GM23248 (cell line): ENCODE measurements at regions not wholly inside any gene's neighbourhood (a gene's known extent, or its start where the extent isn't known, plus 50 kb on each side); places are given as distances from the start of the nearest gene placed in this dataset.
"Not testable (repeated sequence)": the region's sequence is repeated elsewhere in the genome, so short reads cannot be mapped to it uniquely, and the experiment has no call there.

Experiments used
- DNase-seq: peaks from one replicate; pipeline ENCODE4 v3.0.0-alpha.2; 2015
- H2AFZ ChIP-seq: fragments of 200-600 bp; sonication (generic); 2 replicates; pipeline ENCODE4 v1.6.1; 2016; ENCODE audit warnings: antibody characterized with exemption
- H3F3A ChIP-seq: fragments of 200-600 bp; sonication (generic); 2 replicates; pipeline ENCODE4 v1.6.1; 2016; ENCODE audit warnings: mild to moderate bottlenecking, antibody characterized with exemption, mixed run types; ENCODE audit not compliant: insufficient read depth
- H3K27ac ChIP-seq: fragments of 200-600 bp; sonication (generic); 2 replicates; pipeline ENCODE4 v1.5.1; 2016; ENCODE audit warnings: mild to moderate bottlenecking
- H3K27me3 ChIP-seq: fragments of 200-600 bp; sonication (generic); replicated peaks from 2 replicates; pipeline ENCODE4 v1.6.1; 2016; ENCODE audit warnings: mild to moderate bottlenecking; ENCODE audit not compliant: insufficient read depth
- H3K36me3 ChIP-seq: fragments of 200-600 bp; sonication (generic); 2 replicates; pipeline ENCODE4 v1.6.1; 2016; ENCODE audit warnings: low read depth, mild to moderate bottlenecking
- H3K4me1 ChIP-seq: fragments of 200-600 bp; sonication (generic); 2 replicates; pipeline ENCODE4 v1.6.1; 2016; ENCODE audit warnings: mild to moderate bottlenecking; ENCODE audit not compliant: insufficient read depth
- H3K4me2 ChIP-seq: fragments of 200-600 bp; sonication (generic); one replicate; pipeline ENCODE4 v1.6.1; 2016; ENCODE audit warnings: mild to moderate bottlenecking; ENCODE audit not compliant: unreplicated experiment
- H3K4me3 ChIP-seq: fragments of 200-600 bp; sonication (generic); 2 replicates; pipeline ENCODE4 v1.5.1; 2016; ENCODE audit warnings: mild to moderate bottlenecking
- H3K79me2 ChIP-seq: fragments of 200-600 bp; sonication (generic); 2 replicates; pipeline ENCODE4 v1.6.1; 2016; ENCODE audit warnings: mild to moderate bottlenecking; ENCODE audit not compliant: insufficient read depth
- H3K9ac ChIP-seq: fragments of 200-600 bp; sonication (generic); 2 replicates; pipeline ENCODE4 v1.6.1; 2016; ENCODE audit warnings: mild to moderate bottlenecking
- H3K9me2 ChIP-seq: fragments of 200-600 bp; sonication (generic); 2 replicates; pipeline ENCODE4 v1.6.1; 2016; ENCODE audit warnings: mixed run types, mild to moderate bottlenecking, moderate library complexity; ENCODE audit not compliant: insufficient read depth
- H3K9me3 ChIP-seq: fragments of 200-600 bp; sonication (generic); one replicate; pipeline ENCODE4 v1.6.1; 2017; ENCODE audit warnings: low read depth
- H4K20me1 ChIP-seq: fragments of 200-600 bp; sonication (generic); 2 replicates; pipeline ENCODE4 v1.6.0; 2016; ENCODE audit not compliant: insufficient read depth
- EZH2 ChIP-seq: fragments of 200-600 bp; sonication (generic); IDR thresholded peaks from 2 replicates; pipeline ENCODE4 v1.6.1; 2018; ENCODE audit warnings: antibody characterized with exemption, mild to moderate bottlenecking; ENCODE audit not compliant: insufficient read depth, poor library complexity, severe bottlenecking
- EZH2phosphoT487 ChIP-seq: fragments of 200-600 bp; sonication (generic); IDR thresholded peaks from 2 replicates; pipeline ENCODE4 v1.6.1; 2018; ENCODE audit warnings: antibody characterized with exemption, moderate library complexity, mild to moderate bottlenecking, low read depth; ENCODE audit not compliant: insufficient read depth
- WGBS, 2 experiments: methylation state at CpG; one replicate each; pipeline ENCODE4 v1.1.6; 2015 to 2017; ENCODE audit warnings: low lambda C conversion rate in 2 of 2, low coverage in 1 of 2; ENCODE audit errors: missing lambda C conversion rate in 2 of 2; 5-methylcytosine and 5-hydroxymethylcytosine counted together
- in situ Hi-C: fragments of 300-500 bp; cut with MboI; formaldehyde crosslinking; loops from 2 replicates; pipeline ENCODE4 v1.15.0; 2020

GRCh38 chr5:124961521-124961920 is 215.1 kb upstream of the ZNF608 start:
- no peak overlapping the region for H3K4me2 ChIP-seq
- H3K9me3 ChIP-seq, result no peaks in the 10 kb centered on the region
- no peak overlapping the region for H3K4me3 ChIP-seq
- no peak overlapping the region for H2AFZ ChIP-seq
- peaks cover 5% of the 10 kb centered on the region; the same call in 1 of the 2 replicates for H3K4me1 ChIP-seq
- WGBS, 2 experiments, result 86 to 92% methylated on average over 4 of the region's 4 CpGs
- H3K27ac ChIP-seq, result no peak overlapping the region
- no peaks in the 10 kb centered on the region for H3K79me2 ChIP-seq
- TF ChIP-seq EZH2, result no peak
- no peak for TF ChIP-seq EZH2phosphoT487
- H4K20me1 ChIP-seq, result no peaks in the 10 kb centered on the region
- in situ Hi-C loops, result no loop called here
- no peak overlapping the region for H3K9ac ChIP-seq
- no peaks in the 10 kb centered on the region for H3F3A ChIP-seq
- no peak for DNase-seq
- H3K9me2 ChIP-seq, result no peaks in the 10 kb centered on the region
- H3K36me3 ChIP-seq, result no peaks in the 10 kb centered on the region
- no peaks in the 10 kb centered on the region for H3K27me3 ChIP-seq

DNA sequence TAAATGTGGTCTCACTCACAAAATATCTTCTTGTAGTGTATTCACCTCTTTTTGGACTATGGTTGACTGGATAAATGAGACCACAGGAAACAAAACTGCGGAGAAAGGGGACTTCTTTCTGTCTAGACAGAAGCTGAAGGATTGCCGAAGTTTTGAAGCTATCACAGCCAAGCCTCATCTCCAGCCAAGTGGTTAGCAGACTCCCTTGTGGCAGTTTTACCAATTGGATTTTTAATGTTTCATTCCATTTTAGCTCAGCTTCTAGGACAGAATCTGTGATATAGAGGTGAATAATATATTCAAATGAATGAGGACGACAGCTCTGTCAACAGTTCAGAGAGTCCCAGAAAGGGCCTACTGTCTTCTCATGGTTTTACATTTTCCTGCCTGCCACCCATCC is 215.7 kb upstream of the ZNF608 start:
- Histone ChIP-seq H3K4me3 (no peak overlapping the region), H3K36me3 (no peaks in the 10 kb centered on the region), H3K27ac (no peak overlapping the region), H3K27me3 (no peaks in the 10 kb centered on the region), H3K4me2 (no peak overlapping the region), H3K4me1 (peaks cover 5% of the 10 kb centered on the region; the same call in 1 of the 2 replicates), H3K9me2 (no peaks in the 10 kb centered on the region), H4K20me1 (no peaks in the 10 kb centered on the region), H3K9me3 (no peaks in the 10 kb centered on the region), H2AFZ (0 out of 2 replicates have a peak overlapping the region, but pooled peaks have one; percentile 24), H3K9ac (no peak overlapping the region), H3K79me2 (no peaks in the 10 kb centered on the region), H3F3A (no peaks in the 10 kb centered on the region)
- no peak for TF ChIP-seq EZH2
- in situ Hi-C loops, result no loop called here
- DNase-seq, result no peak
- WGBS, 2 experiments, result 40 to 56% methylated on average over 3 of the region's 3 CpGs

DNA sequence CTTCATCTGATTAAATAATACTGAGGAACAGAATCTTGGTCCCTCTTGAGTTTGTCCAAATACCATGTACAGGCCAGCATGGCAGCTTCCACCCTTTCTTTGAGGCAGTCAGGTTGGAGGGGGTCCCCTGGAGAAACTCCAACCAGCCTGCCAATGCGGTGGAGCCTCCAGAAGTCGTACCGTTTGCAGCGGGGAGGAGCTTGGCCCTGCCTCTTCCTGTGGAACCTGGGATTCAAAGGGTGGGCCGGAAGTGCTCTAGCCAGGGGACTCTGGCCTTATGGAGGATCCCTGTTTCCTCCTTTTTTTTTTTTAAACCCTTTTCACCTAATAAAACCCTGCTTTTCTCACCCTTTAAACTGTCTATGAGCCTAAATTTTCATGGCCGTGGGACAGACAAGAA is 216.3 kb upstream of the ZNF608 start:
- Histone ChIP-seq H3K9me2 (no peaks in the 10 kb centered on the region), H3K27me3 (no peaks in the 10 kb centered on the region), H3K9ac (no peak overlapping the region), H3K36me3 (no peaks in the 10 kb centered on the region), H3F3A (no peaks in the 10 kb centered on the region), H4K20me1 (no peaks in the 10 kb centered on the region), H3K9me3 (no peaks in the 10 kb centered on the region), H3K27ac (no peak overlapping the region), H2AFZ (no peak overlapping the region), H3K79me2 (no peaks in the 10 kb centered on the region), H3K4me1 (peaks cover 5% of the 10 kb centered on the region; the same call in 1 of the 2 replicates), H3K4me3 (no peak overlapping the region), H3K4me2 (no peak overlapping the region)
- 84 to 86% methylated on average over 6 of the region's 6 CpGs for WGBS, 2 experiments
- TF ChIP-seq EZH2phosphoT487, result no peak
- no peak for TF ChIP-seq EZH2
- no peak for DNase-seq
- in situ Hi-C loops, result no loop called here

- Histone ChIP-seq H3F3A (no peaks in the 10 kb centered on the region), H2AFZ (0 out of 2 replicates have a peak overlapping the region, but pooled peaks have one; percentile 38), H3K27ac (no peak overlapping the region), H3K36me3 (no peaks in the 10 kb centered on the region), H3K9ac (no peak overlapping the region), H3K4me2 (no peak overlapping the region), H3K79me2 (no peaks in the 10 kb centered on the region), H3K4me3 (no peak overlapping the region), H4K20me1 (no peaks in the 10 kb centered on the region), H3K9me2 (no peaks in the 10 kb centered on the region), H3K9me3 (no peaks in the 10 kb centered on the region), H3K27me3 (no peaks in the 10 kb centered on the region), H3K4me1 (peaks cover 5% of the 10 kb centered on the region; the same call in 1 of the 2 replicates)
- WGBS, 2 experiments, result 81 to 82% methylated on average over 14 of the region's 14 CpGs
- in situ Hi-C loops, result no loop called here
- TF ChIP-seq EZH2 (no peak), EZH2phosphoT487 (no peak)
- DNase-seq, result peak; percentile 81
Observed at GRCh38 chr5:124963236-124963919, 216.9 kb upstream of the ZNF608 start.

GRCh38 chr5:124966741-124967140 is 220.3 kb upstream of the ZNF608 start:
- H3K27ac ChIP-seq, H3K9me2 ChIP-seq, H4K20me1 ChIP-seq, H3K4me1 ChIP-seq, DNase-seq, H3K27me3 ChIP-seq, H3K9ac ChIP-seq, H3K36me3 ChIP-seq, H3F3A ChIP-seq, H3K9me3 ChIP-seq, H2AFZ ChIP-seq, H3K4me3 ChIP-seq, in situ Hi-C loops, H3K79me2 ChIP-seq, H3K4me2 ChIP-seq: not testable (repeated sequence)
- WGBS, 2 experiments, result 58 to 61% methylated on average over 4 to 5 of the region's 5 CpGs

- WGBS, 2 experiments, result 85 to 95% methylated on average over 5 of the region's 5 CpGs
Observed at GRCh38 chr5:124970381-124970780, 223.9 kb upstream of the ZNF608 start.

More at GRCh38 chr5:124970381-124970780, 223.9 kb upstream of the ZNF608 start:
- H3K27ac ChIP-seq, DNase-seq, H3F3A ChIP-seq, H3K36me3 ChIP-seq, H3K27me3 ChIP-seq, H3K9me3 ChIP-seq, H3K9ac ChIP-seq, H2AFZ ChIP-seq, H3K9me2 ChIP-seq, H3K79me2 ChIP-seq, H3K4me3 ChIP-seq, H4K20me1 ChIP-seq, H3K4me1 ChIP-seq, in situ Hi-C loops, H3K4me2 ChIP-seq: not testable (repeated sequence)
